Skeletal muscle tissue (tissue), 3 donors: ENCODE measurements at regions not wholly inside any gene's neighbourhood (a gene's known extent, or its start where the extent isn't known, plus 50 kb on each side); places are given as distances from the start of the nearest gene placed in this dataset.

Experiments used
- H3K27ac ChIP-seq: one replicate; pipeline ENCODE4 v1.7.0; 2013; ENCODE audit warnings: mild to moderate bottlenecking, low read depth, low read length, inconsistent platforms
- H3K27me3 ChIP-seq, 3 donors: one replicate each; pipeline ENCODE4 v1.7.0; 2013; ENCODE audit warnings: low read length in 3 of 3; ENCODE audit not compliant: control insufficient read depth in 3 of 3, insufficient read depth in 3 of 3
- H3K36me3 ChIP-seq, 3 donors: one replicate each; pipeline ENCODE4 v1.7.0; 2013; ENCODE audit warnings: low read length in 3 of 3; ENCODE audit not compliant: control insufficient read depth in 3 of 3, insufficient read depth in 3 of 3
- H3K4me1 ChIP-seq, 3 donors: one replicate each; pipeline ENCODE4 v1.7.0; 2013; ENCODE audit warnings: low read length in 3 of 3, mild to moderate bottlenecking in 3 of 3; ENCODE audit not compliant: control insufficient read depth in 3 of 3, insufficient read depth in 3 of 3
- H3K4me3 ChIP-seq, 3 donors: one replicate each; pipeline ENCODE4 v1.7.0; 2013; ENCODE audit warnings: low read length in 3 of 3
- H3K9ac ChIP-seq, 3 donors: one replicate each; pipeline ENCODE4 v1.7.0; 2013; ENCODE audit warnings: low read length in 3 of 3, mild to moderate bottlenecking in 3 of 3, moderate library complexity in 2 of 3, low read depth in 1 of 3
- H3K9me3 ChIP-seq, 3 donors: one replicate each; pipeline ENCODE4 v1.7.0; 2013; ENCODE audit warnings: low read length in 3 of 3; ENCODE audit not compliant: control insufficient read depth in 3 of 3
- donor health status: Osteomylitis.

DNA sequence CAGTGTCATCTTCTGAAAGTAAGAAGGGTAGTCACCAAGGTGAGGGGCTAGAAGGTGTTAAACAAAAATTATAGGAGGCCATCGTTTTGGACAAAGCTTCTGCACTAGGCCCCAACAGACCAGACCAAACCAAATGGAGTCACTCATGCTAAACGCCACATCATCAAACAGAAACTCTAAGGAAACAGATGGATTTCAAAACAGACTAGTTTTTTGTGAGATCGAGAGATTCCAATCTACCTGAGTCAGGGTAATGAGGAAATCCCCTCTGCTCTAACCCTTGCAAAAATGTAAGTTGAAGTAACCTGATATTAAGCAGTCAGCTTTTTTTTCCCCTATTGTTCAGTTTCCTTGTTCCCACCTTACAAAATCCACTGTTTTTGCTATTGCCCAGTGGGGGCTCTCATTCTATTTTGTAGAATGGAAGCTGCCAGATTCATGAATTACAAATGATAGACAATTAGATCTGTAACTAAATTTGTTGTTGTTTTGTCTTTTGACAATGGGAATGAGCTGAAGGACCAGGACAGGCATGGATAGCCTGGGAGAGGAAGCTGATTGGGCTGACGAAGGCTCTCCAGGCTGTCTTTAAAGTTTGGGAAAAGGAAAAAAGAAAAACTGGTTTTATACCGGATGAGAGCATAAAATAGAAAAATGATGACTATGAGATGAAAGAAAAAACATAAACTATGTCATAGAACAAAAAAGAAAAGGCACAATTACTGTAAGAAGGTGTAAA is 94.7 kb upstream of the ADAMTSL1 start:
- Histone ChIP-seq H3K9ac (no peak overlapping the region), H3K36me3 (no peaks in the 10 kb centered on the region), H3K4me3 (no peak overlapping the region), H3K27me3 (no peaks in the 10 kb centered on the region), H3K4me1 (no peaks in the 10 kb centered on the region), H3K27ac (no peak overlapping the region), H3K9me3 (no peaks in the 10 kb centered on the region)

DNA sequence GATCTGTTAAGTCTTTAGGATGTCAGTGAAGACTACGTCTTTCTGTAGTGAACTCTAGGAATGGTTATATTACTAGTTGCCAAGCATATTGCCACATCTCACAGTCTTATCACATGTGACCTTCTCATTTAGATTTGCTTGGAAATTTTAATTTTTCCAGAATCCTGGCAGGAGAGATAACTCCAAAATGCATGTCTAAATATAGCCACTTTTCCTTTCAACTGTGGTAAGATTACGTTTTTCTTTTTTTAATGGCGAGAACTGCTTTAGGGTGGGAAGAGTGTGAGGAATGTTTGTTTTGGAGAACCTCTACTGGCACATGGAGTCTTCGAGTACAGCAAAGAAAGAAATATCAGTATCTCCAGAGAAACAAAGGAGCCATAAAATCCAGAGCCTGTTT is 91.7 kb upstream of the ADAMTSL1 start:
- Histone ChIP-seq H3K4me1 (no peaks in the 10 kb centered on the region), H3K4me3 (no peak overlapping the region), H3K36me3 (no peaks in the 10 kb centered on the region), H3K9ac (no peak overlapping the region), H3K9me3 (no peaks in the 10 kb centered on the region), H3K27ac (no peak overlapping the region), H3K27me3 (no peaks in the 10 kb centered on the region)

DNA sequence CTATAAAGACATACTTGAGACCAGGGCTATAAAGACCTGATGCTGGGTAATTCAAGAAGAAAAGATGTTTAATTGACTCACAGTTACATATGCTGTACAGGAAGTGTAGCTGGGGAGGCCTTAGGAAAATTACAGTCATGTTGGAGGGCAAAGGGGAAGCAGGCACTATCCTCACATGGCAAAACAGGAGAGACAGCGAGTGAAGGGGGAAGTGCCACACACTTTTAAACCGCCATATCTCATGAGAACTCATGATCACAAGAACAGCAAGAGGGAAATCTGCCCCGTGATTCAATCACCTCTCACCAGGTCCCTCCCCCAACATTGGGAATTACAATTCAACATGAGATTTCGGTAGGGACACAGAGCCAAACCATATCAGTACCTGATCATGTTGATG is 89.9 kb upstream of the ADAMTSL1 start:
- no peaks in the 10 kb centered on the region for H3K9me3 ChIP-seq
- H3K27me3 ChIP-seq = no peaks in the 10 kb centered on the region
- H3K4me3 ChIP-seq = no peak overlapping the region
- no peak overlapping the region for H3K9ac ChIP-seq
- no peaks in the 10 kb centered on the region for H3K4me1 ChIP-seq
- H3K36me3 ChIP-seq = no peaks in the 10 kb centered on the region
- no peak overlapping the region for H3K27ac ChIP-seq

DNA sequence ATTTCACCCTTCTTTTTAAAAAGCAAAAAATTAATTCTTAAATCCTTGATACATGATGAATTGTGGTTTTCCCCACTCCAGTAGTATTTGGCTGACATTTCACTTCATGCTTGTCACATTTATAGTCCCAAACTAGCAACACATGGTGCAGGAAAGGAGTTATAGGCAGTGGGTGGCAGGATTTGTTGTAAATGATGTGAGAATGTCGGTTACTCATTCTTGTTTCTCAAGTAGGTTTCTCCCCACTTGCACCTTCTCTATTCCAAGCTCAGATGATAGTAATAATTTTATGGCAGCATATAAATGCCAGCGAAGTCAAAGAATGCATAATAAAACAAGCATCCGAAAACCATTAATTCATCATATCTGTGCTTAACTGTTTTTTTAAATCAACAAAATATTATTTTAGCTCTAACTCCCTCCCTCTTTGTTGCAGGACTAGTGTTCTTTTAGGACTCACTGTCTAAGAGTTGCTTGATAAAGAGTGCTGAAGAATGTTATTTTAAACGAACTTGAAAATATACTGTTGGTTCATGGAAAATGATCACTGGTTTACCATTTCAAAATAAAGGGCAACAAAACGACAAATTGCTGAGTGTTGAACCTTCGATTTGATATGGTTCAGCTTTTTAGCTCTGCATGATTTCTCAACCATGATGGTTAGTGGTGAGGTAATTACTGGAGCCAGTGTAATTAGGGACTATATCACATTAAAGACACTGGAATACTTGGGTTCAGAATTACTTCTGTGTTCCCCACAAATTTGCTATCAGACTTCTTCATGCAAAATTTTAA is 88.1 kb upstream of the ADAMTSL1 start:
- H3K4me3 ChIP-seq = no peak overlapping the region
- H3K27me3 ChIP-seq = no peaks in the 10 kb centered on the region
- no peaks in the 10 kb centered on the region for H3K36me3 ChIP-seq
- no peak overlapping the region for H3K27ac ChIP-seq
- H3K4me1 ChIP-seq = no peaks in the 10 kb centered on the region
- H3K9ac ChIP-seq = no peak overlapping the region
- no peaks in the 10 kb centered on the region for H3K9me3 ChIP-seq

DNA sequence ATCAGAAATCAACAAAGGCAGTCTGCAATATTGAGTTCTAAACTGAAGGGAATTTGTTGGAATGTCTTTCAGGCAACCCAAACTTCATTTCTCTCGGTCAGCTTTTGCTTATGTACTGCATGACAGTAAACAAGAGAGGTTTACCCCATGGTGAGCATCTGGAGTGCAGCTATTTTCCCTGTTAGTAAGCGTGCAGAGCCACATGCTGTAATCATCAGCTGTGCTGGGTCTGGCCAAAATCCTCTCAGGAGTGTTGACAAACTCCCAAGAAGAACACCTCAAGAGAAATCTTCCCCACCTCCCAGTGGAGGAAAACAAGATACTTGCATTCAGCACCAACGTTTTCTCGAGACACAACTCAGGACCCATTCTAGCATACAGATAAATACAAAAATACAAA is 83.6 kb upstream of the ADAMTSL1 start:
- Histone ChIP-seq H3K36me3 (no peaks in the 10 kb centered on the region), H3K9me3 (no peaks in the 10 kb centered on the region)

DNA sequence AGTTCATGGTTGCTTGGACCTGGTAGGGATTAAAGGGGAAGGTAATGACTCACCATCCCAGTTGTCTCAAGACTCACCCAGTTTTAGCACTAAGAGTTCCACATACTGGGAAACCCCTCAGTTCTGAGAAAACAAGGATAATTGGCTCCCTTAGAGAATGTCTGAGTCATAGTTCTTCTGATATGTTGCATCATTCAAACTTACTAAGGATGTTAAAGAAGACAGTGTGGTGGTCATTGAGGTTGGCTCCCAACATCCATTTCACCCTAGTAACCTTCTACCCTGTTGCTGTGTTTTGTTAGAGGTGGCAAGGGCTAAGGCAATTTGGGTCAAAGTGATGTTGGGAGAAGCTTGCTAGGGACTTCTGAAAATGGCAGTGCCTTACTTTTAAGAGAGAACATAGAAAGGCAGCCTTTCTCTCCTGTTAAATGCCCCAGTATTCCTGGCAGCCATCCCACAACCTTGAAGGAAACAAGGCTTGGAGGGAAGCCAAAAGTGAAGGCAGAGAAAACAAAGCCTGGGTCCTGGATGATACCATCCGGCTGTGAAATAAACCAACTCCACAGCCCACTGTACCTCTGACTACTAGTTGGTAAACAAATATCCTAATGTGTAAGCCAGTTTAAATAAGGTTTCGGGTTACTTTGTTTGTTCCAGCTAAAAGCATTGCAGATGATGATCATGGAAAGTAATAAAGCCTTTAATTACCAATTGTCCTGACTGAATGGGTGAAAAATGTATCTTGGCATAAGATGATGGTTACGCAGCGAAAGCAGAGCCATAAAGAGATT is 80.4 kb upstream of the ADAMTSL1 start:
- Histone ChIP-seq H3K27me3 (no peaks in the 10 kb centered on the region), H3K9me3 (no peaks in the 10 kb centered on the region), H3K4me1 (peaks cover 0 to 4% (median 2%) of the 10 kb centered on the region in 3 donors), H3K36me3 (no peaks in the 10 kb centered on the region), H3K9ac (no peak overlapping the region), H3K4me3 (no peak overlapping the region), H3K27ac (peak overlapping the region; percentile 74)

More for the DNA sequence above, 83.6 kb upstream of the ADAMTSL1 start:
- no peak overlapping the region for H3K4me3 ChIP-seq
- H3K27me3 ChIP-seq = no peaks in the 10 kb centered on the region
- no peak overlapping the region for H3K9ac ChIP-seq
- H3K4me1 ChIP-seq = peaks cover 0 to 4% (median 2%) of the 10 kb centered on the region in 3 donors
- no peak overlapping the region for H3K27ac ChIP-seq

DNA sequence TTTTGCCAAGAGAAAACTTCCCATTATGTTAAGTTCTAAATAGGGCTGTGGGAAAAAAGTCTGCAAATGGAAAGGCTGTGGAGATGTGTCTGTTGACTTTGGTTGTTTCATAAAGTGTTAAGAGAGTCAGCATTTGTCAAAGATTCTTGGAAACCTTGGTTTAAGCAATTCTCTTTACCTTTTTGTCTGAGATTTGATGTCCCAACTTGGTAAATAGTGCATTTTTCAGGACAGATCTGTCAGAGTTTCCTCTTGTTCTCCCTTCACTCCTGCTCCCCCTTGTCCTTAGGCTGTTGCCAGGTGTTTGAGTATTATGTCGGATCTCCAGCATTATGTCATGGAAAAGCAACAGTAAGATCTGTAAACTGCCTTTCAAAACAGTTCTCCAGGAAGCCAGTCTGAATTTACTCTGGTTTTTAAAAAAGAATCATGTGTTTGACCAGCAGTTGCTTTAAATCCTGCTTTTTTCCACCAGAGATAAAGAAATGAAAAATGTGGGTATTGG is 79.1 kb upstream of the ADAMTSL1 start:
- peaks cover 0 to 4% (median 2%) of the 10 kb centered on the region in 3 donors for H3K4me1 ChIP-seq
- H3K9me3 ChIP-seq = no peaks in the 10 kb centered on the region
- no peak overlapping the region for H3K4me3 ChIP-seq
- H3K27ac ChIP-seq = no peak overlapping the region
- H3K36me3 ChIP-seq = no peaks in the 10 kb centered on the region
- H3K9ac ChIP-seq = no peak overlapping the region
- H3K27me3 ChIP-seq = no peaks in the 10 kb centered on the region

DNA sequence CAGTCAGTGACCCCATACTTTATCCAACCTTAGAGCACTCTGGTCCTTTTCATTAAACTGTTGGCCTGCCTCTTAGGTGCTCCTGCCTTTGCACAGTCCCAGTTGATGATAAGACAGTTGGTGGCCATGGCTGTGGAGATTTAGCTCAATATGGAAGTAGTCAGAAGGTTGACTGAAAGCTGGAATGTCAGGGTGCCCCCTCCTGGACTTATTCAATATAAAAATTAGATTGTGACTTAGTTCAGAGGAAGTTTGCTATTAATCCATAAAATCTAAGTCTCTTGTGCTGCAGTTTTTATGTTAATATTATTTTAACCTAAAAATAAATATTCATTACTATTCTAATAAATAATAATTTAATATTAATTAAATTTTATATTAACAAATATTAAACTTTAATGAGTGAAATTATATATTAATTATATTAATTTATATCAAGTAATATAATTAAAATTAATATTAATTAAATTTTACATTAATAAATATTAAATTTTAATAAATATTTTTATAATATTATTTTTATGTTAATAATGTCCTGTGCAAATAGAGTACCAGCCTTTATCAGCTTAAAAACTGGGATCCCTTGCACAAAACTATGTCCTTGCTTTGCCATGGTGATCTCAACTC is 77.7 kb upstream of the ADAMTSL1 start:
- Histone ChIP-seq H3K27me3 (no peaks in the 10 kb centered on the region), H3K4me3 (no peak overlapping the region), H3K36me3 (no peaks in the 10 kb centered on the region), H3K27ac (no peak overlapping the region), H3K9me3 (no peaks in the 10 kb centered on the region), H3K4me1 (peaks cover 0 to 4% (median 2%) of the 10 kb centered on the region in 3 donors), H3K9ac (no peak overlapping the region)

DNA sequence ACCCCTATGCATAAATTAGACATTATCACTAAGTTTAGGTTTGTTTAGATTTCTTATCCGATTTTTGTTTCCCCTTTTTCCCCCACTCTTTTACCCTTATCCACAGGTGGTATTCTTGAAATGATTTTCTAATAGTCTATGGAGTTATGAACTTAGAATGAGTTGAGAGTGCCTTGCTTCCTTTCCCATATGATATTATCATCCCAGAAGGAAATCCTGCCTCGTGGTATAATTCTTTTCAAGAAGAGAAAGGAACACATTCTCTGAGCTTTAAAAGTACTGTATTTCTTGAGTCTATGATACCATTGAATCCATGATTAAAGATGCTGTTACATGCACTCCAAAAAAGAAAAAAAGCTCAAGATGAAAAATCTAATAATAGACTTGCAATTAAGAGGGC is 76.9 kb upstream of the ADAMTSL1 start:
- H3K4me3 ChIP-seq = no peak overlapping the region
- H3K9ac ChIP-seq = no peak overlapping the region
- peaks cover 0 to 4% (median 2%) of the 10 kb centered on the region in 3 donors for H3K4me1 ChIP-seq
- no peaks in the 10 kb centered on the region for H3K9me3 ChIP-seq
- H3K27ac ChIP-seq = no peak overlapping the region
- no peaks in the 10 kb centered on the region for H3K36me3 ChIP-seq
- H3K27me3 ChIP-seq = no peaks in the 10 kb centered on the region
